Stimulated activated CD4-positive, alpha-beta T cell treated with anti-CD3 and anti-CD28 coated beads, Interleukin-4, amount 100 ng/mL, for 4 hours (primary cell): ENCODE measurements at regions not wholly inside any gene's neighbourhood (a gene's known extent, or its start where the extent isn't known, plus 50 kb on each side); places are given as distances from the start of the nearest gene placed in this dataset.
"Not testable (repeated sequence)": the region's sequence is repeated elsewhere in the genome, so short reads cannot be mapped to it uniquely, and the experiment has no call there.

Experiments
- DNase-seq, 2 experiments: peaks; one replicate each; pipeline ENCODE4 v3.0.0-alpha.2; 2020

DNA sequence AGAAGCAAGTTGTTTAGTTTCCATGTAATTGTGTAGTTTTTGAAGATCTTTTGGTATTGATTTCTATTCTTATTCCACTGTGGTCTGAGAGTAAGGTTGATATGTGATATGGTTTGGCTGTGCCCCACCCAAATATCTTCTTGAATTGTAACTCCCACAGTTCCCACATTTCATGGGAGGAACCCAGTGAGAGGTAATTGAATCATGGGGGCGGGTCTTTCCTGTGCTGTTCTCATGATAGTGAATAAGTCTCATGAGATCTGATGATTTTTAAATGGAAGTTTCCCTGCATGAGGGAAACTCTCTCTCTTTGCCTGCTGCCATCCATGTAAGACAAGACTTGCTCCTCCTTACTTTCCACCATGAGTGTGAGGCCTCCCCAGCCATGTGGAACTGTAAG, 255.3 kb downstream of the S1PR1 start:
- DNase-seq, result not testable (repeated sequence)

DNA sequence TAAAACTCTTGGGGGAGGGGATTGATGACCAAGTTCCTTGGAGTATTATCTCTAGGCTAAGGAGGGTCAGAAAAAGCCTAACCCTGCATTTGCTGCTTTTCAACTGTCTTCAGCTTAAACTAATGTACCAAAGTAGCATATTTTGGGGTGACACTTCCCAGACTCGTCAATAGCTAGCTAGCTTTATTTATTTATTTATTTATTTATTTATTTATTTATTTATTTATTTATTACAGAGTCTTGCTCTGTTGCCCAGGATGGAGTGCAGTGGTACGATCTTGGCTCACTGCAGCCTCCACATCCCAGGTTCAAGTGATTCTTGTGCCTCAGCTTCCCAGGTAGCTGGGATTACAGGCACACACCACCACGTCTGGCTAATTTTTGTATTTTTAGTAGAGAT, 257.1 kb downstream of the S1PR1 start:
- not testable (repeated sequence) for DNase-seq

DNA sequence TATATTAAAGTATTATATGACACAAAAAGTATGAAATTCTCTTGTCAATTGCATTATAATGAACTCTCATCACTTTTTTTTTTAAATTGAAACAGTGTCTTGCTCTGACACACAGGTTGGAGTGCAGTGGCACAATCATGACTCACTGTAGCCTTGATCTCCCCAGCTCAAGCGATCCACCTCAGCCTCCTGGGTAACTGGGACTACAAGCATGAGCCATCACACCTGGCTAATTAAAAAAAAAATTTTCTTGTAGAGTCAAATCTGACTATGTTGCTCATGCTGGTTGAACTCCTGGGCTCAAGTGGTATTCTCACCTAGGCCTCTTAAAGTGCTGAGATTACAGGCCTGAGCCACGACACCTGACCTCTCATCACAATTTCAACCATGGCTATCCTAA, 259.3 kb downstream of the S1PR1 start:
- DNase-seq, result peak in 1 of 2 experiments; percentile 24

DNA sequence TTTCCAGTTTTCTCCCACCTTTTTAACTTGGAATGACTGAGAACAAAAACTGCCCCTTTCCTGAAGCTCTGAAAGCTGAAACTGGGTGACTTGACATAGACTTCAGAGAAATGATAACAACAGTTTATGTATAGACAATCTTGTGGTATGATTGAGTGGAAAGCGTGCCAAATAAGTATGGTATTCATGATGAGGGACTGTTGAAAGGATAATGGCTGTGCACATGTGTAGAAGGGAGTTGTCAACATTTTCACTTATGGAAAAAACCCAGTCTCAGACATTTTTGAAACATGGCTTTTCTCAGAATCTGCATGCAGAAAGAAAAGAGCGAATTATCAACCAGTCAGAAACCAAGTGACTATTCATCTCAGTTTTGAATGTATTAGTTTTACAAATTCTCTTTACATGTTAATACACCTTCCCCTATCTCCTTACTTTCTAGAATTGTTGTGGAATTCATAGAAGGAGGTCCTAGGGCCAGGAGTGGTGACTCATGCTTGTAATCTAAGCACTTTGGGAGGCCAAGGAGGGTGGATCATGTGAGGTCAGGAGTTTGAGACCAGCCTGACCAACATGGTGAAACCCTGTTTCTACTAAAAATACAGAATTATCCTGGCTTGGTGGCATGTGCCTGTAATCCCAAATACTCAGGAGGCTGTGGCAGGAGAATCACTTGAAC, 261.2 kb downstream of the S1PR1 start:
- DNase-seq, result no peak

DNA sequence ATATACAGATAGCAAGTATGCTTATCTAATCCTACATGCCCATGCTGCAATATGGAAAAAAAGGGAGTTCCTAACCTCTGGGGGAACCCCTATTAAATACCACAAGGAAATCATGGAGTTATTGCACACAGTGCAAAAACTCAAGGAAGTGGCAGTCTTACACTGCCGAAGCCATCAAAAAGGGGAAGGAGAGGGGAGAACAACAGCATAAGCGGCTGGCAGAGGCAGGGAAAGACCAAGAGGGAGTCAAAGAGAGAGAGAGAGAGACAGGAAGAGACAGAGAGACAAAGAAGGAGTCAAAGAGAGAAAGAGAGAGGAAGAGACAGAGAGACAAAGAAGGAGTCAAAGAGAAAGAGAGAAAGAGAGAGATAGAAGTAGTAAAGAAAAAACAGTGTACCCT, 267.3 kb downstream of the S1PR1 start:
- not testable (repeated sequence) for DNase-seq

DNA sequence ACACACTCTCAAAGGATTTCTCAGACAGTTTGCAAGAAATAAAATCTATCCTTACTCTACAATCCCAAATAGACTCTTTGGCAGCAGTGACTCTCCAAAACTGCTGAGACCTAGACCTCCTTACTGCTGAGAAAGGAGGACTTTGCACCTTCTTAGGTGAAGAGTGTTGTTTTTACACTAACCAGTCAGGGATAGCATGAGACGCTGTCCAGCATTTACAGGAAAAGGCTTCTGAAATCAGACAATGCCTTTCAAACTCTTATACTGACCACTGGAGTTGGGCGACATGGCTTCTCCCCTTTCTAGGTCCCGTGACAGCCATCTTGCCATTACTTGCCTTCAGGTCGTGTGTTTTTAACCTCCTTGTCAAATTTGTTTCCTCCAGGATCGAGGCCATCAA, 268.4 kb downstream of the S1PR1 start:
- DNase-seq, result not testable (repeated sequence)

DNA sequence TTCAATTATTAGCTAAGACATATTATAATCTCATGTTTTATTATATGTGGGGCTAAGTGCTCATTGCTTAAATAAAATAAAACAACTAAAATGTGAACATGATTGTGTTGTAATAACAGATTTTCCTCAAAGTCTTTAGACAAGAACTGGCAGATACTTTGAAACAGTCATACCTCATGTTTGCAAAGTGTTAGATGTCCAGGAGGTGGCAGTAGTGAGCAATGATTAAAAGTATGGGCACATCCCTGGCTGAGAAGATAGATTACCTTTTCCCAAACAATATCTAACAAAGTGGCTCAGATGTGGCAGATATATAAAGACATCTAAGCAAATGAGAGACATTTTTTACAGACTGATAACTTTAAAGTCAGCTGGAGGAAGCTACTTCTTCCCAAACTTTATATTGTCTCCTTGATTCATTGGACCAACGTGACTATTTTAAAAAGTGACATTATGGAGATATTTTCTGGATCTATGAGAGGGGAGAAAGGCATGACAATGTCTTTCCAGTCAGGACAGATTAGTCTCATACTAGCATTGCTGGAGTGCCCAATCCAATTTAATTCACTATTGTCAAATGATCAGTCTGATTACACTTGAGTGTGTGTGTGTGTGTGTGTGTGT, 269.8 kb downstream of the S1PR1 start:
- peak; percentile 2 to 7 for DNase-seq

DNA sequence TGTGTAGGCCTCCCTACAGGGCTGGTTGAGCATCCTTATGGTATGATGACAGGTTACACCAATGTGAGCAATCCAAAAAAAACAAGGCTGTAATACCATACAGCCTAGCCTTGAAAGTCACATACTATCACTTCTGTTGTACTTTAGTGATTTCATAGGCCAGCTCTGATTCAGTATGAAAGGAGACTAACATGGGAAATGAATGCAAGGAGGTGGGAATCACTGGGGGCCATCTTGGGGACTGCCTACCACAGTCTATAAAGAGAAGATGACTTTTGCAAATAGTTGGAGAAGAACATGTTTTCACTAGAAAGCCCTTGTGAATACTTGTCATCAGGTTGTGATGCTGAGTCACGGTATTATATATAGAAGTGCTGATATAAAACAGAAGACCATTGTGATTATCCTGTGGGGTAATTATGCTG, 270.7 kb downstream of the S1PR1 start:
- no peak for DNase-seq

DNA sequence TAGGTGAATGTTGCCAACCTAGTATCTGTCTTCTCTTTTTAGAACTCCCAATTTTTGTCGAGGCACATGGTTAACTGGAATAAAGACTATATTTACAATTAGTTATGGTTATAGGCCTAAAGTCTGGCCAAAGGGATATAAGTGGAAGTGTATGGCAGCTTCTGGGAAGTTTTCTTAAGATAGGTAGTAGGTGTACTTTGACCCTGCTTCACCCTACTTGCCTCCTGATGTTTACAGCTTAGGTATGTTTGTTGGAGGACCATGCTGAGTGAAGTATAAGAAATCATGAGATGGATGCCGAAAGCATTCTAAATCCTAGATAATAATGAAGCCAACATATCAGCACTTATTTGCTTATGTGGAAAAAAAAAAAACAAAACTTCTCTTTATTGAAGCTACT, 272.1 kb downstream of the S1PR1 start:
- DNase-seq, result no peak

DNA sequence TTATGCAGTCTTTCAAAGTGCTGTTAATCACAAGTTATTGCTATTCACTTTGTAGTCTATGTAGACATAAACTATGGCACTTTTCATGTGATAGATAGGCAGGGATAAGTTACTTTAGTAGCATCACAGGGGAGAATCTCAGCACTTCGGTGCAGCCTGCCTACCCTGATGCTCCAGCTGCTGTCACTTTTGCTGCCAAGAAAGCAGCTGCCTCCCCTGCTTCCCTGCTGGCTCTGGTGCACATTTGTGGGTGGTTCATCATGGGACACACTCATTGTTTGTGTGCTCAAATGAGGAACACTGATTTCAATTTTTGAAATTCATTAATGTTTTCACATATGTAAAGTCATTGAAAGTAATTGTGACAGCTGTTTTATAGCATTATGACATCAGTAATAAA, 272.6 kb downstream of the S1PR1 start:
- no peak for DNase-seq

DNA sequence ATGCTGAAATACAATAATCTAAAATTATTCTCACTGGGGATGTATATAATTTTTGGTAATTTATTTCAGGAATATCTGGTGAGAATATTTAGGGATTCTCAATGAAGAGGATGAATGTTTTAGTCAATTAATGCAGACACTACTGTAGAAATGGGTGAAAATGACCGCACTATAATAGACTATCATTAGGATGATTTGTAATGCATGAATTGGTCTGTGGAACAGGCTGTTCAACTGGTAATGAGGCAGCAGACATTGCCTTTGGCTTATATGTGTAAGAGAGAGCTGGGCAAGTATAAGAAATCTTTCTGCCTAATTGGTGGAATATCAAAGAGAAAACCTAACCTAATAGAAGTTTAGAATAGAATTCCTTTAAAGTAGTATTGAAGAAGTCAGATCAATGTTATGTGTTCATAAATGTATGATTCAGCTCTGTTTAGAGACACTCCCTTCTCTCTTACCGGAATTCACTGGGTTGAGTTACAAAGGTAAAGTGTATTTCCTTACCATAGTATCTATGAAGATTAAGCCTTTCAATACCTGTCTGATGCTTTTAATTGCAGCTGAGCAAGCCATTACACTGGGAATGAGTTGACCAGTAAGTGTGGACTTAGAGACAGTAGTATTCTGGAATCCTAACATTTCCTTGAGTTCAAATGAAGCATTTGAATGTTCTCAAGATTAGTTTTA, 274.5 kb downstream of the S1PR1 start:
- DNase-seq, result no peak

DNA sequence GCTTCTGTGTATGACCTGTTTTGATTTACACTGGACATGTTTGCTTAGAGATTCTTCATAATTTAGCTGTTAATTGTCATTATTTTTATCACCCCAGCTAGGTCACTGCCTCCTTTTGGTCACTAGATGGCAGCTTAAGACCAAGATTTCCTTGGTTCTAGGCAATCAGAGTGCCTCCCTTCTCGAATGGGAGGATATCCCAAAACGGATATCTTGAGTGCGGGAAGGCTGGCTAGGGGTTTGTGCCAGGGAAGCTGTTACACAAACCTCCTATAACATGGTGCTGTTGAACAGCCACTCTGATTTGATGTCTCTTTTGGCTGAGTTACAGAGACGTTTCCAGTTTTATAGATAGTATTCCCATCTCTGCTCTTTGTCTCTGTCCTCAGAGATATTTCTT, 283.5 kb downstream of the S1PR1 start:
- no peak for DNase-seq

DNA sequence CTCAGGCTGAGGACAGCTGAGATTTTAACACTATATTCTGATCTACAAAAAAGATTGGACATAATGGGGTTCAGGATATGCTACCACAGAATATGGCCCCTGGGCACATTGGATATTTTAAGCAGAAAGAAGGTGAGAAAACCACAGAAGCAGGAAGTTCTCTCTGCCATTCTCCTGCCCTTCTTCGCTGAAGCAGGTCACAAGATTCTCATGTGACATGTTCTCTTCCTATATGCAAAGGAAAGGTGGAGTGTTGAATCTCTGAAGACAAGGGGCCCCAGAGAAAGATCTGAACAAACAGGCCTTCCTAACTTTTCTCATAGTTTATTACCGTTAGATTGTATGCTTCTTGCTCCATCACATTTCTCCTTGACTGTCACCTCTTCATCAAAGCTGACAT, 285.7 kb downstream of the S1PR1 start:
- no peak for DNase-seq

DNA sequence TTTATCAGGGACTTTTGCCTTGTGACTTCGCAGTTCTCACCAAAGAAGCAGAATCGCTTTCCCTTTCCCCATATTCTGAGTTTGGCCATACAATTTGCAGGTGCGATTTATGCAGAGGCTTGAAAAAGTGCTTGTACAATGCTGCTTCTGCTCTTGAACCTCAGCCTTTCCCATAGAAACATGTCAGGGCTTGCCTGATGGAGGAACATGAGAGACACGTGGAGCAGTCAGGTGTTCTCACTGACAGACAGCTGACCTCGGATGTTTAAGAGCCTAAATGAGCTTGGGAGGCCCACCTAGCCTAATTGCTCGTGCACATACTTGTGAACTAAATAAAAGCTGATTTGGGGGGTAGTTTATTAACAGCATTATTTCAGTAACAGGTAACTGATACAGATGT, 290.0 kb downstream of the S1PR1 start:
- no peak for DNase-seq

DNA sequence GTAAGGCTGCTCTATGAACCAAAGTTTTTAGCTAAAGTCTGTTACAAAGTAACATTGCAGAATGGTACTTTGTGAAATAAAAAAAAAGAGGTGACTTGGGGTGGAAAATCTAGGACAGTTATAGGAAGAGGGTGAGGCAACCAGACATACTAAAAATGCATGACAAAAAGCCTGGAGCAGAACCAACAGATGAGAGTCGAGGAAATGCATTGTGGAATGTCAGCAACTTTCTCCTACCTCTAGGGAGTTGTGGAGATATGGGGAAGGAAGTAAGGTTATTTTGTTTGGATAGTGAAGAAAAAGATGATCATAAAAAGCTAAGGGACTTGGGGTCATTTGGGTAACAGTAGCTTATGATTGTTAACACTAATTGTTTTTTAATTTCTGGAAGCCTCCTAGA, 295.6 kb downstream of the S1PR1 start:
- DNase-seq, result no peak

DNA sequence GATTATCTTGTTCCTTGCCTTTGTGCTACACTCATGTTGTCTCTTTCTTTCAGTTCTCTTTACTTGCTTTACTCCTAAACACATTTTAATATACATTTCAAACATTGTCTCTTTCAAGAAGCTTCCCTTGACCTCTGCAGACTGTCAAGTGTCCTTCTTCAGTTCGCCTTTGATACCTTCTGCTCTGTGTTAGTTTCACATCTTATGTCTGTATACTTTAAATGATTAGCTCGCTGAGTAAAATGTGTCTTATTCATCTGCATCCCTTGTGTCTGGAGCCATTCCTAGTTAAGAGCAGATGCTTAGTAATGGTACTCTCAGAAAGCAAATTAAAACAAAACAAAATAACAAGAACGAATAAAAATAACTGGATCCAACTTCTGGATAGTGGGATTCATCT, 303.3 kb downstream of the S1PR1 start:
- DNase-seq, result no peak

DNA sequence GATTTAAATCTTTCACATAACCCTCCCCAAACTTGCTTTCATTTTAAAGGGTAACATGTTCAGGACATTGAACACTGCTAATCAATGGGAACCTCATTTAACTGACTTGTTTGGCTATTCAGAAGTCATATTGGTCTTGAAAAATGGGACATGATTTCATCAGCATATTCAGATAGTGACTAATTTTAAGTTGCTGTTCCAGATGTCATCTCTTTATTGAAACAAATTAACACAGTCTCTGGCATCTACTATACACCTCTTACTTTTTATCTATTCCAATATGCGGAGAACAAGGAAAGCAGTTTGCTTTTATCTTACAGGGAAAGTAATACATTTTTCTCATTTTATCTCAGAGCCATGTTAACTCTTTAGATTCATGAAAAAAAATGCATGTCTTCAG, 310.1 kb downstream of the S1PR1 start:
- DNase-seq, result no peak

DNA sequence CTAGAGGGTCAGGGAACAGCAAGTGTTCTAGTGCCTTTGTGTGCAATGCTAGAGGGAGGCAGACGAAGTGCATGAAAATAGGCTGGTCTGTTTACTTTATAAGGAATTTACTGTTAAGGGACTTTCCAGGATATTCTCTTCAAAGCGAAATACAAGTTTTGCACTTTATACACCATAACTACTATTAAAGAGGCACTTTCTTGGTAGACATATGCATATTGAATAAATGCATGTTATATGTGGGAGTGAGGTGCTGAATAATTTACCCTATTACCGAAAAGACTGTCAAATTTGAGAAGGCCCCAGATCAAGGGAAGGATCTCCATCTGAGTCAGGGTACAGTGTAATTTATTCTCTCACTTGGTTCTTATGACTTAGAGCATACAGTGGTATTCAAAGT, 310.5 kb downstream of the S1PR1 start:
- no peak for DNase-seq

DNA sequence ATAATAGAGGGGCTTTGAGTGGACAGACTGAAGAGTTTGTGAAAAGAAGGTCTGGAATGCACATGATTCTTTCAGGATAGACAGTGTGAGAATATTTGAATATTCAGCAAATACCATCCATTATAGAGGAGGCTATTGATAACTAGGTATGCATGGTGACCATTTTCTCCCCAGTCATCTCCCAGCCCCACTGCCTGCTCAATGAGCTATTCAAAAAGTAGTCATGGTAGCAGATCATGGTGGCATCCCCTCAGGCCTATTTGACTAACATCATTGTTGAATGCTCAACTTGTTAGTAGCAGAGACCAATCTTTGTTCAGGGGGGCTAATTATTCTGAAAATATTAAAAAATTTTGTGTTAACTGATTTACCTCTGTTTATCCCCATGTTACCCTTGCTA, 311.6 kb downstream of the S1PR1 start:
- no peak for DNase-seq

DNA sequence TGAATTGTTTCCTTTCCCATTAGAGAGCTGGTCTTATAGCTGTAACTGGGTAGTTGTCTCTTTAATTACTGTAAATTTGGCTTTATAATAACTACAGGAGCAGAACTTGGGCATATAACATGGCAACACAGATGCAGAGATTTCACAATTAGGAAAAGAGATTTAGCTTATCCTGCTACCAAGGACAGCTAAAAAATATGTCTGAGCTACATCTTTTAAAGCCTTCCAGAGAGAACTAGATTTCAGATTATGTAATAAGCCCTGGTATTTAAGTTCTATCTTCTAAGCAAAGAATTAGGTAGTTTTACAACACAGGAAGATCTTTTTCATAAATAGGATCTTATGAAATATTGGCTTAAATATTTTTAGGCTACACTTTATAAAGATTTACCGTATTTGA, 313.8 kb downstream of the S1PR1 start:
- no peak for DNase-seq

DNA sequence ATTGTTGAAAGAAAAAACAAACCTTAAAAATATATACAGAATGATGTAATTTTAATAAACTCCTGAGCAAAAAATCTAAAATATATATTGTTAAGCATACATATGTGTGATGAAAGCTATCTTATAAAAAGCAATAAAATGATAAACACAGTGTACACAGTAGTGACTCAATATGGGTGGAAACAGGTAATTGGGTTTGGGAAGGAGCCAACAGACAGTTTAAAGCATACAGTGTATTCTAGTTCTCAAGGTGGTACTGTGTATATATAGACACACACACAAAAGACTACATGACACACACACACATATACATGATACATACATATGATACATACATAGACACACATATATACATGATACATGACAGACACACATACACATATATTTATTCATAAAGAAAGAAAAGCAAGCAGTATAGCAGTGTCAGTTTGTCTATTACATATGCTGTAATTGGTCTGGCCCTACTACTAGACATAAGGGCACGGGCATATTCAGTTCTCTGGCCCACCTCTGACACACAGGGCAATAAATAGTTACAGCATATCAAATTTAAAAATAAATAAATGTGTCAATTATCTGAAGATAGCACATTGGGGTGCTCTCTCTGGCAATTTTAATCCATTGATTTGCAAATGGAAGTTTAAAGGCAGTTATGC, 330.2 kb downstream of the S1PR1 start:
- DNase-seq, result no peak

DNA sequence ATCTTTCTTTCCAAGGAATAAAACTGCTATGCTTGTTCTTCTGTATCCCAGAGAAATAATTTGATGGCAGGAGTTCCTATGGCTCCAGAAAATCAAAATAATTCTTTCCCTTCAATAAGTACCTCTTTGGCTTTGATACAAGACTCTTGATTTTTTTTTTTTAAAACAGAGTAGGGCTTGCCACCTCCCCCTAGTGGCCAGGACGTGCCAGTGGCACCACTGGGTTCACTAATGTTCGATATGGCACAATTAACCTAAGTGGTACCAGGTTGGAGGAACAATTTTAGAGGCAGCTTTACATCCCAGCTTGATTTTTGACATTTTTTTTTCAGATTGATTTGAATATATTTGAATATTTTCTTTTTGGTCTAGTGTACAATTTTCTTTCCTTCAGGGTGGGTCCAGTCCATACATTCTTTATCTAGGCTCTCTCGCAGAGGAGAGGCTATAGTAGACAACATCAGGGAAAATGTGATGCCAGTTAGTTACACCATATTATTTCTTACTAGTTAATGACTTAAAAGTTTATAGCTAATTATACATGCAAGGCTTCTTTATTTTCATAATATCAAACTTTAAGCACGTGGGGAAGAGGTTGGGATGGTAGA, 330.9 kb downstream of the S1PR1 start:
- peak; percentile 25 to 30 for DNase-seq

DNA sequence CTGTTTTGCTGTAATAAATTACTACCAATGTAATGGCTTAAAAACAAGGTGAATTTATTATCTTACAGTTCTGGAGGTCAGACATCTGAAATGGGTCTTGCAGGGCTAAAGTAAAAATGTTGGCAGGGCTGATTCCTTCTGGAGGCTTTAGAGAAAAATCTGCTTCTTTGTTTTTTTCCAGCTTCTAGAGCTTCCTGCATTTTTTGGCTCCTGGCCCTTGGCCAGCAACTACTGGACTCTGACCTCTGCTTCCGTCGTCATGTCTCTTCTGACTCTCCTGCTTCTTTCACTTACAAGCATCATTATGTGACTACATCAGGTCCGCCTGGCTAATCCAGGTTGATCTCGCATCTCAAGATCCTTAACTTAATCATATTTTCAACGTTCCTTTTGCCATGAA, 350.9 kb downstream of the S1PR1 start:
- DNase-seq, result no peak
